HG03045 (cell line): ENCODE measurements at regions not wholly inside any gene's neighbourhood (a gene's known extent, or its start where the extent isn't known, plus 50 kb on each side); places are given as distances from the start of the nearest gene placed in this dataset.
"Not testable (repeated sequence)": the region's sequence is repeated elsewhere in the genome, so short reads cannot be mapped to it uniquely, and the experiment has no call there.

Experiments
- ATAC-seq: cut with Tn5 transposase; IDR thresholded peaks from one replicate; pipeline ENCODE4 v1.9.1; 2021; ENCODE audit warnings: mild to moderate bottlenecking, moderate library complexity; ENCODE audit not compliant: unreplicated experiment

- no peak for ATAC-seq
Measured at GRCh38 chr6:144746902-144747469, 461.9 kb downstream of the UTRN start.

GRCh38 chr6:144749263-144749662 is 464.1 kb downstream of the UTRN start:
- ATAC-seq, result no peak

GRCh38 chr6:144753023-144753705 is 468.0 kb downstream of the UTRN start:
- peak; percentile 89 for ATAC-seq

GRCh38 chr6:144756469-144756868 is 471.3 kb downstream of the UTRN start:
- no peak for ATAC-seq

- no peak for ATAC-seq
Measured at GRCh38 chr6:144757299-144757698, 472.2 kb downstream of the UTRN start.

- ATAC-seq, result no peak
Measured at GRCh38 chr6:144757730-144758129, 472.6 kb downstream of the UTRN start.

GRCh38 chr6:144758602-144759001 is 473.5 kb downstream of the UTRN start:
- ATAC-seq, result no peak

- ATAC-seq, result no peak
Measured at GRCh38 chr6:144762469-144762868, 477.3 kb downstream of the UTRN start.

- ATAC-seq, result no peak
Measured at GRCh38 chr6:144767051-144767450, 481.9 kb downstream of the UTRN start.

GRCh38 chr6:144768551-144769075 is 483.5 kb downstream of the UTRN start:
- no peak for ATAC-seq

GRCh38 chr6:144769142-144769541 is 484.0 kb downstream of the UTRN start:
- no peak for ATAC-seq

GRCh38 chr6:144776031-144776819 is 491.1 kb downstream of the UTRN start:
- ATAC-seq, result no peak

- no peak for ATAC-seq
Measured at GRCh38 chr6:144777249-144777648, 492.1 kb downstream of the UTRN start.

GRCh38 chr6:144778056-144778455 is 492.9 kb downstream of the UTRN start:
- no peak for ATAC-seq

- ATAC-seq, result no peak
Measured at GRCh38 chr6:144778773-144779492, 493.8 kb downstream of the UTRN start.

- ATAC-seq, result no peak
Measured at GRCh38 chr6:144781836-144782235, 496.7 kb downstream of the UTRN start.

GRCh38 chr6:144782634-144783033 is 497.5 kb downstream of the UTRN start:
- no peak for ATAC-seq

GRCh38 chr6:144785056-144785455 is 499.9 kb downstream of the UTRN start:
- ATAC-seq, result no peak

GRCh38 chr6:144786825-144787224 is 501.7 kb downstream of the UTRN start:
- no peak for ATAC-seq

- no peak for ATAC-seq
Measured at GRCh38 chr6:144793744-144794143, 508.6 kb downstream of the UTRN start.

- ATAC-seq, result not testable (repeated sequence)
Measured at GRCh38 chr6:144795022-144795421, 509.9 kb downstream of the UTRN start.
